ENCODE measurements at regions not wholly inside any gene's neighbourhood (a gene's known extent, or its start where the extent isn't known, plus 50 kb on each side); places are given as distances from the start of the nearest gene placed in this dataset.

GRCh38 chr2:220695397-220696279, 876.5 kb downstream of the EPHA4 start:
- DNase-seq (ENCODE audit: low spot score) = no peak
- in situ Hi-C loops (cut with MboI; ENCODE audit: low pct_unique_long_range_greater_than_20kb, low sequenced_read_pairs, unreplicated experiment) = no loop called here
- TF ChIP-seq CTCF (IDR thresholded peaks at IDR 0.05; ENCODE audit: extremely low read depth, insufficient read depth, missing control alignments) = no peak

DNA sequence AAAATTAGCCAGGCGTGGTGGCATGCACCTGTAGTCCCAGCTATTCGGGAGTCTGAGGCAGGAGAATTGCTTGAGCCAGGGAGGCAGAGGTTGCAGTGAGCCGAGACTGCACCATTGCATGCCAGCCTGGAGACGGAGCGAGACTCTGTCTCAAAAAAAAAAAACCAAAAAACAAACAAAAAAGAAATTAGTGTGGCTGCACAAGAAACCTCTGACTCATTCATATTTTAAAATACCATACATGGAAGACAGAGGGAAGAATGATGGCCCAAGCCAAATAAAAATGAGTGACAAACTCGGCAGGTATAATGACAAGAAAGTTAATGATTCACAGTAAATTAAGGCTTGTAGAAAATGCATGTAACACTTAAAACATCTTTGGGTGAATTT, 875.8 kb downstream of the EPHA4 start:
- in situ Hi-C loops (cut with MboI; ENCODE audit: low pct_unique_long_range_greater_than_20kb, low sequenced_read_pairs, unreplicated experiment) = no loop called here
- no peak for TF ChIP-seq CTCF (IDR thresholded peaks at IDR 0.05; ENCODE audit: extremely low read depth, insufficient read depth, missing control alignments)

DNA sequence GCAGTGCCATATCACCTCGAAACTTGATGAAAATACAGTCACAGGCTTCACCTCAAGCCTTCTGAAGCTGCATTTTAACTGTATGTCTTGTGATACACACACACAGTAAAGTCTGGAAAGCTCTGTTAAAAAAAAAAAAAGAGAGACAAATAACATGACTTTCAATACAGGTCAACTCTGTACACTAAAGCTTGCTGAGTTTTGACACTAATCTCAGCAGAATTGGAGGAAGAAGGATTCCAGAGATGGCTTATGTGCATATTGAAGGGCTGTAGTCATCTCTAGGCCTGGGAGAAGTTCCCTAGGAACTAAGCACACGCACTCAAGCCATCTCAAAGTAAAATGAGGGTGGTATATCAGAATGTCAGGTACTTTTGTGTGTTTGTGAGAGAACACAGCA, 875.1 kb downstream of the EPHA4 start:
- in situ Hi-C loops (cut with MboI; ENCODE audit: low pct_unique_long_range_greater_than_20kb, low sequenced_read_pairs, unreplicated experiment) = no loop called here
- no peak for DNase-seq (ENCODE audit: low spot score)
- no peak for TF ChIP-seq CTCF (IDR thresholded peaks at IDR 0.05; ENCODE audit: extremely low read depth, insufficient read depth, missing control alignments)

More for the DNA sequence above, 875.8 kb downstream of the EPHA4 start:
- DNase-seq (ENCODE audit: low spot score) = no peak

GRCh38 chr2:220701115-220701514, 871.0 kb downstream of the EPHA4 start:
- no peak for TF ChIP-seq CTCF (IDR thresholded peaks at IDR 0.05; ENCODE audit: extremely low read depth, insufficient read depth, missing control alignments)
- no peak for DNase-seq (ENCODE audit: low spot score)
- in situ Hi-C loops (cut with MboI; ENCODE audit: low pct_unique_long_range_greater_than_20kb, low sequenced_read_pairs, unreplicated experiment) = no loop called here

DNA sequence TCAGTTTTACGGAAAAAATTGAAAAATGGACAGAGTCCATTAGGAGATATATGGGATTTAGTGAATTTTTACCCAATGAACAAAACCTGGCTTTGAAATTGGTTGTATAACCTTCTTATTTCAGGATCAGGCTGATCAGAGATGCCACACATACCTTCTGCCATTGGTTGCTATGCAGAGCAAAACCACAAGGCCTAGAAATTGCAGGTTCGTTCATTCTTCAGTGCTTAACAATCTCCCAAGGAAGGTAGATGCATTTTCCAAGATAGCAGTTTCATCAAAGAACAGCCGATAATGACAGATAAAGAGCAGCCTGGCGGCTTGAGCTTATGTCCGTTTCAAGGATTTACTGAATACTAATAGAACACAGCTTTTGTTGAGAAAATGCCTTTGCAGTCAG, 868.8 kb downstream of the EPHA4 start:
- no peak for DNase-seq (ENCODE audit: low spot score)
- in situ Hi-C loops (cut with MboI; ENCODE audit: low pct_unique_long_range_greater_than_20kb, low sequenced_read_pairs, unreplicated experiment) = no loop called here

DNA sequence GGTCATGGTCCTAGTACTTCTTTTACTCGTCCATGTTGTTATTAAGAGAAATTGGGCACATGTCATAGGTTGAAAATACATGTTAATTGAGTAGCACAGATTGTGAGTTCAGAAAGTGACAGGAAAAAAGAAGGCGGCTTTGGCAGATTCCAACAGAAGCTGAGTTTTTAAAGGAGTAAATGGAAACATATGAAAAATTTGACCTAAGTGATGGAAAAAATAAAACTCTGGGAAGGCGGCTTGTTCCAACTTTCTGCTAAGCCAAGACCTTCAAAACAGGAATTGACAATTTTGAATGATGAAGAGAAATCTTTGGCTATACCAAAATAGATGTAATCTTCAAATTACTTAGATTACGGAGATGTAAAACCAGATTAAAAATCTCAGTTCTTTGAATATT, 868.0 kb downstream of the EPHA4 start:
- in situ Hi-C loops (cut with MboI; ENCODE audit: low pct_unique_long_range_greater_than_20kb, low sequenced_read_pairs, unreplicated experiment) = no loop called here
- no peak for DNase-seq (ENCODE audit: low spot score)
- TF ChIP-seq CTCF (IDR thresholded peaks at IDR 0.05; ENCODE audit: extremely low read depth, insufficient read depth, missing control alignments) = no peak

More for the DNA sequence above, 868.8 kb downstream of the EPHA4 start:
- TF ChIP-seq CTCF (IDR thresholded peaks at IDR 0.05; ENCODE audit: extremely low read depth, insufficient read depth, missing control alignments) = no peak
